HPDE6-E6E7 (cell line): ENCODE measurements at regions not wholly inside any gene's neighbourhood (a gene's known extent, or its start where the extent isn't known, plus 50 kb on each side); places are given as distances from the start of the nearest gene placed in this dataset.

ENCODE experiments used
- DNase-seq: peaks from one replicate; pipeline ENCODE4 v3.0.0; 2011; ENCODE audit warnings: missing footprints; ENCODE audit errors: extremely low spot score

DNA sequence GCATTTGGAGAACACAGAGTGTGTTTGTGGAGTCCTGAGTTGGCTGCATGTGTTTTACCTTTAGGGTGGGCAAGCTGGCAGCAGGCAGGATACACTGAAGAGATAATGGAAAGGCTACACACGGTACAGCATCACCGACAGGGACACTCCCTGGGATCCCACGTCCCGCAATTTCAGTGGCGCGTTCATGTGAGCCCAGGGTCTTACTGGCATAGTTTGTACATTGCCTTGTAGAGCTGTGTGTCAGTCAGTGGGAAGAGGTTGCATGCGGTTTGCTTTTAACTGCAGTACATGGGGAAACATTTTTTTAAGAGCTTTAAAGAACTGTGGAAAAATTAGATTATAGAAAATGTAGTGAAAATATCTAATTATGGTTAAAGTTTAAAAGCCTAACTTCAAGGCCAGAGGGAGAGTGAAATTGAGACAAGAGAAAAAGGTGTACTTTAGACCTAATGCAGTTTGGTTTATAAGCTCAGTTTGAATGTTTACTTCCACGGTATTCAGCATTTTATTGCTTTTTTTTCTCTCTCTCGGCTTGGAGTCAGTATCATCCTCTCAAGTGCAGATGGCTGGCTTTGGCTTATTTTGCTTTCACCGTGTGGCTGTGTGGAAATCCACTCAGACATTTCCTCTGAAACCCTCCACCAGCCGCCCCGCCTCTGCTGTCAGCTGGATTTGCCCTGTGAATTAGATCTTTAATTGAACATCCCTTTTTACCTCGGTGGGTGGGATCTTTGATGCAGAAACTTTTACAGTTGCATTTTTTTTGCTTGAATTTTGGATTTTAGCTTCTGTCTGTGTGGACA, 364.2 kb upstream of the COBL start:
- DNase-seq = no peak

DNA sequence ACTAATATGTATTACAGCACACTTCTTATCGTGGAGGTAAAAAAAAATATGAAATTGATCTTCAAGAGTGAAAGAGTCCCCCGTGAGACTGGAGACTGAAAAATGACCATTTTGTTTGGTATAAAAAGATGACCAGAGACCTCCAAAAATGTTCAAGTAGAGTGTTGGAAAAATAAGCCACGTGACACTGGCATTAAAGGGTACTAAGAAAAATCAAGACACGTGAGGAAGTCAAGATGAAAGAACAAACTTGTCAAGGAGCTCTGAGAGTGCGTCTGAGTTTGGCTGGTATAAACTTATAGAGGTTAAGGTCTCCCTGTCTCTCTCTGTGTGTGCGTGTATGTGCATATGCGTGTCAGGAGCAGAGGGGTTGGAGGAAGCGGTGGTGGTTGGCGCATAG, 362.7 kb upstream of the COBL start:
- no peak for DNase-seq

DNA sequence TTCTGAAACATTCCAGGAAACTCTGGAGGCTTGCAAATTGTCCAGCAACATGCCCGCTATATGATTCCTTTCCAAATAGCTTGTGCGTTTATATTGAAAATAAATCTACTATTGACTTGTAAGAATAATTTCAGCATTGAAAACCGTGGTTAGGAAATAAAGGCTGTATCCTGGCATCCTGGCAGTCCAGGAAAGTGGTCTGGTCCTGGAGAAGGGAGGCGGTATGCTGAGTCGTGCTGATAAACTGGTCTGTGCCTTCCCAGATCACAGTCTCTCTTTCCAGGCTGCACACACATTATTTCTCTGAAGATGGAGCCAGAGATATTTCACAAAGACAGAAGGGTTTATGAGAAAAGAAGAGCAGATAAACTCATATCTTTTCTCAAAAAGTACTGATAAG, 350.1 kb upstream of the COBL start:
- no peak for DNase-seq

DNA sequence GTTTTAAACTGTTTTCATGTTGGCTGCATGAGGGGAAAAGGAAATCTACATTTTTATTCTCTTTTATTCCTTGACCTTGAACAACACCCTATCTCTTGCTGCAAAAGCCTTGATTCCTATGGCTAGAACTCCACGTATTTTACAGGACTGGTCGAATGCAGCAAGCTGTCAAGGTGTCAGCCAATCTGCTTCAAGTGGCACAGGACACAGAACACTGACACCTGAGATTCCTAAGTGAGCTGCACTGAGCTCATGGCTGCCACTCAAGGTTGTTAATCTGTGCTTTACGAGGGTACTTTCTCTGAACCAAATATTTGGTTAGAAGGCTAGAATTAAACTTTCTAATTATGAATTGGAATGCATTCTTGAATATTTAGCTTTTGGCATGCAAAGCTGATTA, 349.7 kb upstream of the COBL start:
- DNase-seq = no peak

DNA sequence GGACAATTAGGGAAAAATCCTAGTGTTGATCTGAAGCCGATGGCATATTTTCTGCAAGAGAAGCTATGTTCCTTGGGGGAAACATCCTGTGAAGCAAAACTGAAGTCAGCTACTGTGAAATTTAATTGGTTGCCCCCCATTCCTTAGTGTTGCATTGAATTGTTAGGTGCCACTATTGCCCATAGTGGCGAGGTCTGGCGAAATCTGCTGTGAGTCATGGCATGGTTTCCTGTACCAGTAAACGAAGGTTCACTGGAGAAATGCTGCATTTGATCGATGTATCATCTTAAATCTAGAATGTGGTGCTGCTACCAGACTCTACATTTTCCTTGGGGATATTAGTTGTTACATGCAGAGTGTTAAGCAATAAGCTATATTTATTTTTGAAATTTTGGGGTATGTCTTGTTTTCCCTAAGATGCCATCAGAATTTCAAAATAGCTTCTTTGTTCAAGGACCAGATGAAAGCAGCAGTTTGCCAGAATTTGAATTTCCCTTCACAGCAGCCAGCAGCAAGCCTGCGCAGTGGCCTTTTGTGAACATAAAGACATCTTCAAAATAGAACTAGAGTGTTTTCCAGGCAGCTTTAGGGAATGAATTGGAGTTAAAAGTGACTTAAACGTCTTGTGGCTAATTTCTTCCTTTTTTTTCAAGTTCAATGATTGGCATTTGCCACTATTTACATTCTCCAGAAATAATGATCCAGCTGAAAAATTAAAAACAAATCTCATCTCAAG, 348.6 kb upstream of the COBL start:
- no peak for DNase-seq

DNA sequence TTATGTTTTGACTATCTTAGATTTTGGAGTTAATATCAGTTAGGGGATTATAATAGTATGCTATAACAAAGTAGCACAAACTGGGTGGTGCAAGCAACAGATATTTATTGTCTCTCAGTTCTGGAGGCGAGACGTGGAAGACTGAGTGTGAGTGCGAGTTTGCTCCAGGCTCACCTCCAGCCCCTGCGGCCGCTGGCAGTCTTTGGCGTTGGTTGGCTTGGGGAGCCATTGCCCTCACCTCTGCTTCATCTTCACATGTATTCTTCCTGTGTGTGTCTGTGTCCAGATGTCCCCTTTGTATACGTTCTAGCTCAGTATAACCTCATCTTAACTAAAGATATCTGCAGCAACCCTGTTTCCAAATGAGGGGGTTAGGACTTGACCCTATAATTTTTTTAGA, 343.9 kb upstream of the COBL start:
- no peak for DNase-seq

DNA sequence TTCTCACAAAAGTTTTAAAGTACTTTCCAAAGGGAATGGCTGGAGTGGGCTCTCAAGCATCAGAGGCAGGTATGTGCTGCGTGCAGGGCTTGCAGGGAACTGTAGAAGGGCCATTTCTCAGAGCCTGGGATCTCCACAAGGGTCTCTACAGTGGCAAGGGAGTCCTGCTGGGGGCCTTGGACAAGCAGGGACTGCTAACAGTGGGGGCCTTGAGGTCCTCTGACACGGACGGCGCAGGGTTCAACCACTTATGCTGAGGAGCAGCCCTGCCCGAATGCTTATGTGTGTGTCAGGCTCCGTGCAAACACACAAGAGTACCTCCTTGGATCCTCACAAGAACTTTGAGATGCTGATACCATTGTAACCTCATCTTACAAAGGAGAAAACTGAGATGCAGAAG, 342.1 kb upstream of the COBL start:
- no peak for DNase-seq

DNA sequence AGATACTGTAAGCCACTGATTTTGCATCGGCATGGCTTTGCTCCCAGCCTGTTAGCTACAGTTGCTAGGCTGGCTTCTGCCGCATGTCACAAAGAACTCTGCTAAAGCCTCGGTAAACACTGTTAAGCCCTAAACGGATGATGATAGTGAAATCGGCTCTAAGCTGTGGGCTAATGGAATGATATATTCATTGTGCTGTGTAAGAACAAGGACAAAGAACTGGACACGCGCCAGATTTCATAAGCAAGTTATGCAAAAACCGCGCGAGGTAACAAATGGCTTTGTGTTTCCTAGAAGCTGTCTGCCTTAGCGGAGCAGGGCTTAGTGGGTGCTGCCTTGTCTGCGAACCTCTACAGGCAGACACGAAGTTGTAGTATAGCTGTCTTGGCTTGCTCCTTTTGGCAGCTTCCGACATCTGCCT, 331.3 kb upstream of the COBL start:
- DNase-seq = no peak

DNA sequence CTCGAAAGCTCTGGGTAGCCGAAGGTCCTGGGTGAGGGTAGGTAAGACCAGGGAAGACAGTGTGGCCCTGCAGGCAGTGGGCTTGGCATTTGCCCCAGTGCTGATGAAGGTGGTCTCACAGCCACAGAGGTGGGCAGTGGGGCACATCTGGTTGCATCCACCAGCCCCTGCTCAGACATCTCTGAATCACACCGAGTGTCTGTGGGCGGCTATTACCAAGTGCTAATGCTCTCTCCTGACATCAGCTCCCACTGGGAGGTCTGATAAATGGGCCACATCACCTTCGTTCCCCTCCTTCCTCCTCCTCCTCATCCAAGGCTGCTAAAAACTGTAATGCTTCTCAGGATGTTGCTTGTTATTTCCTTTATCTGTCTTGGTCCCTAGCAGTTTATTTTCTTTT, 330.9 kb upstream of the COBL start:
- no peak for DNase-seq

DNA sequence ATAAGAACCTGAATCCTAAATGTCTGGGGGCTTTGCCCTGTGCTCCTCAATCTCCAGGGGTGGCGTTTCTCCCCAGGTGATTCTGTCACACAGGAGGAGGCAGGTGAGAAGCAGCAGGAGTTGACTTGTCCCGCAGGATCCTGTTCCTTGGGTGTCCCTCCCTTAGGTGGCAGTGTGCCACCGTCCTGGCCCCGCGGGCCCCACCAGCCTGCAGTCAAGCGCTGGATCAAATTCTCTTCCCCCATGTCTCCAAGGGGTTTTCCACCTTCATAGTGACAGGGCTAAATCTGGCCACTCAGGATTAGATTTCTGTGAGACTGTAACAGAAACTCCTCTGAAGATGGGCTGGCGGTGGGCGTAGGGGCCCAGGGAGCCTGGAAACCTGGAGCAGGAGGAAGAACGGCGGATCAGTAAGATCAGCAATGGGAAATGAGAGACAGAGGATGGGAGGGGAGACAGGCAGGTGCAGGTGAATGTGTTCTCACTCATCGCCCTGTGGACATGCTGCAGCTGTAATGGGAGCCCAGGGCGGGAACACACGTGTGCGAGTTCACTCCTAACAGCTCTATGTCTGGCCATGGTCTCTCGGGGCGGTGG, 329.2 kb upstream of the COBL start:
- no peak for DNase-seq

DNA sequence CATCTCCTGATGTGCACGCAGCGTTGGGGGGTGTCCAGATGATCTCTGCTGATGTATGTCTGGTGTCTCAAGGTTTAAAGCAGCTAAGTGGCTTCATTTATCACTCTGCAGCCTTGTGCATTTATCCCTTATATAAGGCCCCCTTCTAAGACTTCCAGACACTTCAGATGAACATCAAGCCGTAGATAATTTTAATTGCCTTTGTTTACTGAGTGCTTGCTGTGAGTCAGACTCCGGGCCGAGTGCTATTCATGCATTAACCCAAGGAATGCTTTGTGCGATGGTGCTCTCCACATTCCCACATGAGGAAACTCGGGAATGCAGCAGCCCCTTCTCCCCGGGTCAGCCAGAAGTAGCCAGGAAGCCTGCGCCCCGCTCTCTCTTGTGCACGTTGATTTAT, 328.6 kb upstream of the COBL start:
- DNase-seq = no peak

DNA sequence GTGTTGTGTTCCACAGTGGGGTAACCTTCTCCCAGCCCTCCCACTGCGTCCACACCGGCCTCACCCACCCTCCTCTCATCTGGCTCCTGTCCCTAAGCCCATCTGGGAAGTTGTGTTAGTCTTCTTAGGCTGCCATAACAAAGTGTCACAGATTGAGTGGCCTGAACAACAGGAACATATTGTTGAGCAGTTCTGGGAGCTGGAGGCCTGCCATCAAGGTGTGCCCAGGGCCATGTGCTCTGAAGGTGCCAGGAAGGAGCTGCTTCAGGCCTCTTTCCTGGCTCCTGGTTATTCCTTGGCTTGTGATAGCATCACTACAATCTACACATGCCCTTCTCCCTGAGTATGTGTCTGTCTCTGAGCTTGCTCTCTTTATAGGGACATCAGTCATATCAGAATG, 327.6 kb upstream of the COBL start:
- DNase-seq = no peak

DNA sequence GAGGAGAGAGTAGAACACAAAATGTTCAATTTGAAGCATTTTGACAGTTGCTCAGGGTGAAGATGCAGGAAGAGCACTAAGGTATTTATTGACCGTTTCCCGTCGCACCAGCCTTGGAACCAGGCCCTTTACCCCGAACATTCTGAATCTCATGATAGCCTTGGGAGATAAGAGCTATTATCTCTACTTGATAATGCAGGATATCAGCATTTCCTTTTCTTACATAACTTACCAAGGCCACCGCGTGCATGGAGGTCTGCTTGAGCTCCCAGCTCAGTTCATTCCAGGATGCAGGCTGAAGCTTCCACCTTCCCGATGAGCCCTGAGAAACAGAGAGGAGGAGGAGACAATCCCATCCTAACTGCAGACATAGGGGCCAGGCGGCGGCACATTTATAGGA, 324.2 kb upstream of the COBL start:
- DNase-seq = no peak

DNA sequence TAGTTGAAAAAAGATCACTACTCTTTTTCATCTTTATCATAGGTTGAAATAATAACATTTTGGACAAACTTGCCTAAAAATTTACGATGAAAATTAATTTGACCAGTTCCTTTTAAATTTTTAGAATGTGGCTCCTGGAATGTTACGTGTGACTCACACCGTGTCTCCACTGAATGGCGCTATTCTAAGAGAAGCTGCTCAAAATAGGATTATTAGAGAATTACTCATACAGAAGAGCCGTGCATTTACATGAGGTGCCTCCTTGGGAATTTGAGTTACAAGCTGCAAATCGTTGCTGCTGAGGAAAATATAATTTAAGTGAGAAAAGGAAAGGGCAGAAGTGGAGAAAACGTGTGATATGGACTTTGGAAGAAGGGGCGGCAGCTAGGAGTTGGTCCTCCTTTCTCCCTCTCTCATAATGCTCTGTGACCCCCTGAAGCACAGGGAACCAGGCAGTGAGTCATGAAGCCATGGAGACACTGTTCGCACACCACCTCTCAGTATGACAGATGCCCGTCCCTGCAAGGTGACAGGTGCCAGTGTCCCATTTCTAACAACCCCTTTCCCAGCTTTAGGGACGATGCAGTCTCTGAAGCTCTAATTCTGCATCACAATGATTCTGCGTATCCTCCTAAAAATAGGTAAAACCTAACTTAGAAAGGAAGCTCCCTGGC, 323.2 kb upstream of the COBL start:
- no peak for DNase-seq

DNA sequence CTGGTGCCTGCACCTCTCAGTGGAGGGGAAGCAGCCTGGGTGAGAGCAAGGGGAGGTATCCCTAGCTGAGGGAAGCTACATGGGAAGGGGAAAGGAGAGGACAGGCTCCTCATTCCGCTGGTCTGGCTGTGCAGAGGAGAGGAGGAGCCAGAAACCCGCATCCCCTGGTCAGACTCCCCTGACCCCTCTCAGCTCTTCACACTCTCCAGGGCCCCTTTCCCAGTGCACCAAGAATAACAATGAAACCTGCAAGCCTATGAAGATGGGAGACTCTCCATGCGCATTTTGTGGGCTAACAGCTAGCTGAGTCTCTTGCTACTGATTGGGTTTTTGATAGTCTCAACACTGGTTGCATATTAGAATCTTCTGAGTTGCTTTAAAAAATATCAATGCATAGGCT, 319.9 kb upstream of the COBL start:
- DNase-seq = no peak

DNA sequence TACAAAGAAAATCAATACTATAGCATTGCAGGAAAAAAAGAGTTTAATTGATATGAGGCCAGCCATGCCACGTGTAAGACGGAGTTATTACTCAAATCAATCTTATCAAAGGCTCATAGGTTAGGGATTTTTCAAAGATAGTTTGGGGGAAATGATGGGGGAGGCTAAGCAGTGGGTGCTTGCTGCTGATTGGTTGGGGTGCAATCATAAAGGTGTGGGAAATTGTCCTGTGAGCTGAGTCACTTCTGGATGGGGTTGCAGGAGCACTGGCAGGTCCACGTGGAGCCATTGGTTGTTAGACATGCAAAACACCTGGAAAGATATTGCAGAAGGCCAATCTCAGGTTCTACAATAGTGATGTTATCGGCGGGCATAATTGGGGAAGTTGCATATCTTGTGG, 319.2 kb upstream of the COBL start:
- no peak for DNase-seq

DNA sequence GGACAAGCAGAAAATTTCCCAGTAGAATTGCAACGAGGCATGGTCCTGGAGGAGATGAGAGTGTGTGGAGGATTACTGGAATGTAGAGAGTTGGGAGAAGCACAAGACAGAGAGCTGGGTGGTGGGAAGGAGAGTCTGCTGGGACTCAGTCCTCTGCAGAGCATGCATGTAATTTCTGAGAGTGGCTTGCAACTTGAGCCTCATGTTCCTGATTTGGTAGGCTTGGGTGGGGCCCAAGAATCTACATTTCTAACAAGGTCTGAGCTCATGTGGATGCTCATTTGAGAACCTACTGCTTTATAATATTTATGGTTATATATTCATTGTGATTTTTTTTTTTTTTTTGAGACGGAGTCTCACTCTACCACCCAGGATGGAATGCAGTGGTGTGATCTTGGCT, 317.9 kb upstream of the COBL start:
- no peak for DNase-seq

DNA sequence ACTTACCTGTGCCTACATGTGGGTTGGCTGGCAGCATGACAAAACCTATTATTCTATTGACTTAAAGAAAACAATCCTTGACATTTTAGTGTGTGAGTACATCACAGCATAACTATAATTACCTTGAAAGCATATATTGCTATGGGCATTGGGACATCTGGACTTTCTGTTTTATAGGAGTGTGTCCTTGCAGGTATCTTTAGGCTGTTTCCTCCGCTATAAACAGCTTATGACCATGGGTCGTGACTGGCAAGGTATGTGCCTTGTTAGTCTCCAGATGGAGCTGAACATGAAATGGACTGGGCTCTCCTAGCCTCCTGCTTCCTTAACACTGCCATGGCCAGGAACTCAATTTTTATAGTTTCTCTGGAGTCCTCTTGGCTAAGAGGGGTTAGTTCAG, 317.4 kb upstream of the COBL start:
- DNase-seq = no peak

DNA sequence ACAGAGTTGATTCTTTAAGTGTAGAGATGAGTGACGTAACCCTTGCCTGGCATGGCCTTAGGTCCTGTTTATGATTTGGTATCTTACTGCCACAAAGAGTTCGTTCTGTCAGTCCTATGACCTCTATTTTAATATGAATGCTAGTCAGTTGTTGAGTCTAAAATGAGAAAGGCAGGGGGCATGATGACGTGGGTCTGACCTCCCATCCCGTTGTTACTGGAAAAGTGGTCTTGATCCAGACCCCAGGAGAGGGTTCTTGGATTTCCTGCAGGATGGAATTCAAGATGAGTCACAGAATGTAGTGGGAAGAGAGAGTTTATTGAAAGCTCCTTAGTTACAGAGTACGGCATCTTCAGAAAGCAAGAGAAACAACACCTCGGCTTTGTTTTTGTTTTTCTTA, 317.0 kb upstream of the COBL start:
- no peak for DNase-seq

DNA sequence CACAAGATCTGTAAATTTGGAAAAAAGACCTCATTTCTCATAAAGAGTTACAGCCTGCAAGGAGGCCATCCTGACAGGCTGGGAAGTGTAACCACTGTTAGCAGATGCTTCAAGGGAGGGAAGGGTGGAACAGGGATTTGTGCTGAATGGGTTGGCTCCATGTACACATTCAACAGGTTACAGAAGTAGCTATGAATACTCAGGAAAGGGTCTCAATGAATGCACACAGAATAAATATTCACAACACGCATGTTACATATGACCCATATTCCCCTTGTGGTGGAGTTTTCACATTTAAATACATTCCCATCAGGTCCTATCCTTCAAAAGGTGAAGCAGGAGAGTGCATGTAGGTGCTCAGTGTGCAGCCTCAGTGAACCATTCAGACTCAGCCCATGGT, 316.4 kb upstream of the COBL start:
- DNase-seq = no peak

DNA sequence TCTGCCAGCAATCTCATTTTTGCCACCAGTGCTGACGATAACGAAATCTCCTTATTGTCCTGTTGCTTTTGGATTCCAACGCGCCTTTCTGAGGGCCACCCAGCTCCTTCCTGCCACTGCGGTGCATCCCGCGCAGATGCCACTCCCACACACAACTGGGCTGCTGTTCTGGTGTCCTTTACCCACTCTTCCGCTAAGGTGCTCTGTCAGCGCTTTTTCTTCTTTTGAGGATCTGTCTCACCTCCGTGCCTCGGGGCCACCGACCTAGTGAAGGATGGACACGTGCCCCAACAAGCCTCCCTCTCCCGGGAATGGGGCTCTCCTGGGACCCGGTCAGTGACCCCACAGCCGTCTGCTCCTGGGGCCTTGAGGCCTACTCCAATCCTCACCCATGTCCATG, 314.3 kb upstream of the COBL start:
- no peak for DNase-seq

DNA sequence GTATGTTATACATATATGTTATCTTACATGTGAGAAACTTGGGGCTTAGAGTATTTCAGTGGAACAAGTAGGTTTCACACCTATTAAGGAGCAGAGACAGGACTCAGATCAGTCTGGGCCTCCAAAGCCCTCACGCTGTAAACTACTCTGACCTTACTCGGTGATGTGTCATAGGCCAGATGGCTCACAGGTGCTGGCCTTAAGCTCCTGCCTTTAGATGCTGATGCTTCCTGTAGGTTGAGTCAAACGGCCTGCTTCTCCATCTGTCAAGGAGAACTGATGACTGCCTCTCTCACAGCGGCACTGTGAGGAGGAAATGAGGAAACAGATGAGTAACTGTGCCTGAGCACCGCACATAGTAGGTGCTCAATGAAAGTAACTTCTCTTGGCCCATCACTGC, 312.6 kb upstream of the COBL start:
- no peak for DNase-seq

DNA sequence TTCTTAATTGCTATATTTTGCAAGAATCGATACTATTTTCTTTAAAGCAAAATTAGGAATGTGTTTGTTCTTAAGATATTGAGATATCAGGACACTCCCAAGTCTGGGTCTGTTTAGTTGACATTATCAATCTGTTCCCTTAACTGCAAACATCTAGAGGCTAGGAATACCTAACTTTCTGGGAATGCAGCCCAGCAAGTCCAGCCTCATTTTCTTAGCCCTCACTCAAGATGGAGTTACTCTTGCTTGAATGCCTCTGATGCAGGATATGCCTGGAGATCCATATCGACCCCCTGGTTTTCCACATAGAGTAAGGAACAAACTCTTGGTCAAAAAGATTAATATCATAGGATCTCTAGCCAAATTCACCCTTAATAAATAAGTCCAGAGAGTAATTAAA, 305.3 kb upstream of the COBL start:
- DNase-seq = no peak
